ENCODE measurements at regions not wholly inside any gene's neighbourhood (a gene's known extent, or its start where the extent isn't known, plus 50 kb on each side); places are given as distances from the start of the nearest gene placed in this dataset.
"Not testable (repeated sequence)": the region's sequence is repeated elsewhere in the genome, so short reads cannot be mapped to it uniquely, and the experiment has no call there.

DNA sequence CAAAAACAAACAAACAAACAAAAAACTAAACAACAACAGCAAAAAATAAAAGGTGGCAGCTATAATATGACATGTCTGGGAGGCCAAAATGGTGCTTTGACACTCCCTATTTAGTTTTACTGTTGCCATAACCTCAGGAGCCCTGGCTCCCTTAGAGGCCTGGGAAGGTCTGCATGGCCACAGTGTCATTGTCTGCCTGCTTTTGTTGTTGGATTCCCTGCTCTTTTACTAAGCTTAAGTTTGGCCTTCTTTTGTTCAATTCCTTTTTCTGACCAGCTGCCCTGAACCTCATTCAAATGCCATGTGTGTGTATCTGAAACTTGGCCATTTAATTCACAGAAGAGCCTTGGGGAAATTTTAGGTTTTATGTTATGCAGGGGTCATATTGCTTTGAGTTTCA, 458.2 kb downstream of the TMEM232 start:
- H3K27ac Mint-ChIP-seq, result no peak overlapping the region

DNA sequence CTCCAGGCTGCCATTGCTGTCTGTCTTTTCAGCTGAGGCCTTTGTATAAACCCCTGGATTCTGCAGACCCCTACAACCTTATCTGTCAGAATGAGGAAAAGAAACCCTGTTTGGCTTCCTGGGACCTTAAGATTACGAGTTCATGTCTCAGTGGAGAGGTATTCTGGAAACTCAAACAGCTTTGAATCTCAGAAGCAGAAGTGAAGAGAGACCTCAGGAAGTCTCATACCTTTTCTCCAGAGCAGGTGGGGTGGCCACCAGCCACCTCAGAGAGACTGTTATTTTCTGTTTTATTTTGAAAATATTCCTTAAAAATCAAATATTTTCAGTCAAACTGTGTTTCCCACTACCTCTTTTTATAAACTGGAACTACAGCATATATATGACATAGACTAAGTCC, 457.5 kb downstream of the TMEM232 start:
- ATAC-seq (ENCODE audit: low read depth) (no peak), DNase-seq (ENCODE audit: low spot score in 2 of 2) (no peak)
- Mint-ChIP-seq H3K27ac (no peak overlapping the region), H3K4me1 (no peaks in the 10 kb centered on the region), H3K27me3 (peaks cover 2% of the 10 kb centered on the region), H3K4me3 (no peak overlapping the region), H3K36me3 (no peaks in the 10 kb centered on the region), H3K9me3 (no peaks in the 10 kb centered on the region)

More for the DNA sequence above, 458.2 kb downstream of the TMEM232 start:
- Mint-ChIP-seq H3K9me3 (no peaks in the 10 kb centered on the region), H3K4me1 (no peaks in the 10 kb centered on the region), H3K36me3 (no peaks in the 10 kb centered on the region), H3K4me3 (no peak overlapping the region), H3K27me3 (peaks cover 2% of the 10 kb centered on the region)
- no peak for DNase-seq (ENCODE audit: low spot score in 2 of 2)
- no peak for ATAC-seq (ENCODE audit: low read depth)

DNA sequence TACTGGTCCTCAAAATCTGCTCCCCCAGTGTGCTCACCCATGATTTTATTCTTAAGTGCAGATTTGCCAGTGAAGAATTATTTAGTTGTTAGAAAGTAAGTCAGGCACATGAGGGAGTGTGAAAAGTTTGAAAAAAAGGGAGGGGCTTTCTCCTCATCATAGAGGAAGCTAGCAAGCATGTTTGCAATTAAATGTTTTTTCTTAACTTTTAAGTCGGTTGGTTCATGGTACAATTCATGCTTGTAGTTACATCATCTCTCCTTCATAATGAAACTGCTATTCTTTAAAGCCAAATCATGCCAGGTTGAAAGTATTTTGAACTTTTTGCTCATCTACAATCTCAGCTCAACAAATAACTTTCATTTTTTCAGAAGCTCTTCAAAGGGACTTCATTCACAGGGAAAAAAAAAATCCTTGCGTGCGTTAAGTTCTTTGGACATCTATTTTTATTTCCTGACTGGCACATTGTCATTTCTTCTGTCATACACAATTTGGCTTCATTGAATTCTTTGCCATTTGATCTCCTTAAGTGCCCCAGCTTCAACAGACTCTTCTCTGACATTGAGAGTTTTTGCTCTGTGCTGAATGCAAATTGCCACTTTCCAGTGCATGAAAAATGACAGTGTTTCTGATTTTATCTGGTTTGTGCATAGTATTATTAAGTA, 456.9 kb downstream of the TMEM232 start:
- DNase-seq (ENCODE audit: low spot score in 2 of 2) (no peak), ATAC-seq (ENCODE audit: low read depth) (no peak)

DNA sequence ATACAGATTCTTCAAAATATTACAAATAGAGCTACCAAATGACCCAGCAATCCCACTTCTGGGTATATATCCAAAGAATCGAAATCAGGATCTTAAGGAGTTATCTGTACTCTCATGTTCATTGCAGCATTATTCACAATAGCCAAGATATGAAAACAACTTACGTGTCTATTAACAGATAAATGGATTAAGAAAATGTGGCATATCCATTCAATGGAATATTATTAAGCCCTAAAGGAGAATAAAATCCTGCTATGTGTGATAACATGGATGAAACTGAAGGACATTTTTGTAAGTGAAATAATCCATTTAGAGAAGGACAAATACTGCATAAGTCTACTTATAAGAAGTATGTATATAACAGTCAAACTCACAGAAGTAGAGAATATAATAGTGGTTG, 450.6 kb downstream of the TMEM232 start:
- Mint-ChIP-seq H3K27ac (no peak overlapping the region), H3K4me1 (no peaks in the 10 kb centered on the region), H3K9me3 (peaks cover 10% of the 10 kb centered on the region), H3K4me3 (no peak overlapping the region), H3K27me3 (no peaks in the 10 kb centered on the region), H3K36me3 (no peaks in the 10 kb centered on the region)
- DNase-seq (ENCODE audit: low spot score in 2 of 2) (no peak), ATAC-seq (ENCODE audit: low read depth) (no peak)

More for the DNA sequence above, 456.9 kb downstream of the TMEM232 start:
- Mint-ChIP-seq H3K4me1 (no peaks in the 10 kb centered on the region), H3K27me3 (peaks cover 2% of the 10 kb centered on the region), H3K9me3 (no peaks in the 10 kb centered on the region), H3K27ac (no peak overlapping the region), H3K36me3 (no peaks in the 10 kb centered on the region), H3K4me3 (no peak overlapping the region)

DNA sequence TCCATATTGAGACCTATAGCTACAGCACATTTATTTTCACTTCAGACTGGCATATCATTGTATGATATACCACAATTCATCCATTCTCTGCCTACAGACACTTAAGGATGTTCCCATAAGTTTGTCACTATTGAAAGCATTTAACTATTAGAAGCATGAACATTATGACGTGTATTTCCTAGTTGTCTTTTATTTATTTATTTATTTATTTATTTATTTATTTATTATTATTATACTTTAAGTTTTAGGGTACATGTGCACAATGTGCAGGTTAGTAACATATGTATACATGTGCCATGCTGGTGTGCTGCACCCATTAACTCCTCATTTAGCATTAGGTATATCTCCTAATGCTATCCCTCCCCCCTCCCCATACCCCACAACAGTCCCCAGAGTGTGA, 448.0 kb downstream of the TMEM232 start:
- peaks cover 15% of the 10 kb centered on the region for H3K9me3 Mint-ChIP-seq
- not testable (repeated sequence) for DNase-seq (ENCODE audit: low spot score in 2 of 2); H3K4me3 Mint-ChIP-seq; ATAC-seq (ENCODE audit: low read depth); H3K27me3 Mint-ChIP-seq; H3K27ac Mint-ChIP-seq; H3K36me3 Mint-ChIP-seq; H3K4me1 Mint-ChIP-seq

DNA sequence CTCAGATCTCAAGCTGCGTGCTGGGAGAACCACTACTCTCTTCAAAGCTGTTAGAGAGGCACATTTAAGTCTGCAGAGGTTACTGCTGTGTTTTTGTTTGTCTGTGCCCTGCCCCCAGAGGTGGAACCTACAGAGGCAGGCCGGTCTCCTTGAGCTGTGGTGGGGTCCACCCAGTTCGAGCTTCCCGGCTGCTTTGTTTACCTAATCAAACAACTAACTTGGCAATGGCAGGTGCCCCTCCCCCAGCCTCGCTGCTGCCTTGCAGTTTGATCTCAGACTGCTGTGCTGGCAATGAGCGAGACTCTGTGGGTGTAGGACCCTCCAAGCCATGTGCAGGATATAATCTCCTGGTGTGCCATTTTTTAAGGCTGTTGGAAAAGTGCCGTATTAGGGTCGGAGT, 442.4 kb downstream of the TMEM232 start:
- not testable (repeated sequence) for ATAC-seq (ENCODE audit: low read depth); H3K27me3 Mint-ChIP-seq; H3K4me3 Mint-ChIP-seq; DNase-seq (ENCODE audit: low spot score in 2 of 2); H3K4me1 Mint-ChIP-seq; H3K9me3 Mint-ChIP-seq; H3K36me3 Mint-ChIP-seq; H3K27ac Mint-ChIP-seq

DNA sequence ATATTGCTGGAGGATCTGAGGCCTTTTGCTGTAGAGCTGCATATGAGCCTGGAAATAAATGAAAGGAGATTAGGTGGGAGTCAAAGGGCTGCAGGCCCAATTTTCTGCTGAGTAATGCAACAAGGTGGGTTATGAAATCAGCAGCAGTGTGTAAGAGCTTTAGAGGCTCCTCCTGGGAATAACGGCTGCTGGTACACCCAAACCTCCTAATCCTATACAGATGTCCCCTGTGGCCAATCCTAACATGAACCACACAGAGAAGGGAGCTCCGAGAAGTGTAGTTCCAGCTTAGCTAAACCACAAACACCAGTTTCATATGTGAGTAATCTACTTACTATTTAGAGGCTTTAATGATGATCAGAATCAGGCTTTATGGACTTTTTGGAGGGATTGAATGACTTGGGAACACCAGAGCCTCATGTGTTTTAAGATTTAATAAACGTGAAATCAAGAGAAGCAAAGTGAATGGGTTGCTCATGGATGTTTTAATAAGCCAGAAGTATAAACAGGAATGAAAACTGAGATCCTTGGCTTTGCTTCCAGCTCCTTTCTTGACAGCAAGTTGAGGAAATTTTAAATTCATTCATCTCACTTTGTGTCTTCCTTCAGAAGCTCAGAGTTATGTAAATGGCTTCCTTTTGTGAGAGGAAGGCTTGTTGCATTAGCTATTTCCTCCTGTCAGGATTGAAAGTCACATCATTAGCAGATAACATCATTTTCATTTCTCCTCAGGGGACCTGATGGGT, 437.5 kb downstream of the TMEM232 start:
- H3K27me3 Mint-ChIP-seq, result peaks cover 1% of the 10 kb centered on the region
- peaks cover 2% of the 10 kb centered on the region for H3K9me3 Mint-ChIP-seq
- H3K4me3 Mint-ChIP-seq, result no peak overlapping the region
- DNase-seq (ENCODE audit: low spot score in 2 of 2), result no peak
- no peaks in the 10 kb centered on the region for H3K4me1 Mint-ChIP-seq
- H3K27ac Mint-ChIP-seq, result no peak overlapping the region
- no peak for ATAC-seq (ENCODE audit: low read depth)
- no peaks in the 10 kb centered on the region for H3K36me3 Mint-ChIP-seq

DNA sequence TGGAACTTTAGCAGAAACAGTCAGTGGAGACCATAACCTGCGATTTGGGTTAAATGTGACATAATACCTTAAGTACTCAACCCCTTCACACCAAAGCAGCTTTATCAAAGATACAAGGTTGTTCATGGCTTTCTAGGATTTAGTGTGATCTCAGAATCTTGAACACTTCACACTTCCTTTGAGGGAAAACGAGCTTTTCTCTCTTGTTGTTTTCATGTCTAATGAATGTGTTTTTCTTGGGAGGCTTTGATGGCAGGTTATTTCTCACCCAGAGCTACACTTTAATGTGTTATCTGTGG, 437.0 kb downstream of the TMEM232 start:
- Mint-ChIP-seq H3K4me1 (no peaks in the 10 kb centered on the region), H3K4me3 (no peak overlapping the region), H3K27me3 (peaks cover 1% of the 10 kb centered on the region), H3K27ac (no peak overlapping the region), H3K36me3 (no peaks in the 10 kb centered on the region), H3K9me3 (peaks cover 2% of the 10 kb centered on the region)
- DNase-seq (ENCODE audit: low spot score in 2 of 2) (no peak), ATAC-seq (ENCODE audit: low read depth) (no peak)

DNA sequence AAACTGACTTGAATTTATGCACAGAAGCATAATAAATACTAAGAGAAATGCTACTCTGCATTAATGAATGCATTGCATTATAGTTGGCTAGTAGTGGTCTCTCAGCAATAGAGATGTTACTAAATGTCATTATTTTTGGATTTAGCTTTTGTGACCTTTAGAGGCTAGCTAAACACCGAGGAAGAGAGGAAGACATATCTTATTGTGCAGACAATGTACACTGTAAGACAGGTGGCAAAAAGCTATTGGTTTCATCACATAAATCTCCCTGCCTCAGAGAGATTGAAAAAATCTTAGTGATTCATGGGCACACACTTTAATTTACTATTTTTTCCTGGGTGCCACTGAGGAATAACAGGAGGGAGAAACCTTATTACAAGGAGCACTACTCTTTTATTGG, 435.9 kb downstream of the TMEM232 start:
- H3K4me3 Mint-ChIP-seq, result no peak overlapping the region
- H3K27ac Mint-ChIP-seq, result no peak overlapping the region
- H3K4me1 Mint-ChIP-seq, result no peaks in the 10 kb centered on the region
- H3K9me3 Mint-ChIP-seq, result no peaks in the 10 kb centered on the region
- DNase-seq (ENCODE audit: low spot score in 2 of 2) (no peak), ATAC-seq (ENCODE audit: low read depth) (no peak)
- peaks cover 1% of the 10 kb centered on the region for H3K27me3 Mint-ChIP-seq
- no peaks in the 10 kb centered on the region for H3K36me3 Mint-ChIP-seq

DNA sequence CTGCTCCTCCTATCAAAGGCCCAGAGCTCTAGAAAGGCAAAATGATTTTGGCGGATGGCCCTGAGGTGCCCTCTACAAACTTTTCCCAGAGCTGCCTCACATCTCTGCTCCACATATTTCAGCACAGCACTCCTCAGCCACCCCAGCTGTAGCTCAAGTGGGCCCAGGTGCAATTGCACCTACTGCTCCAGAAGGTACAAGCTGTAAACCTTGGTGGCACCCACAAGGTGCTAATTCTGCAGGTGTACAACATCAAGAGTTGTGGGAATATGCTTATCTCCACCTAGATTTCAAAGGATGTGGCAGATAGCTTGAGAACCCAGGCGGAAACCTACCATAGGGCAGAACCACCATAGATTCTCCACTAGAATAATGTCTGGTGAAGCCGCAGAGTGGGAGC, 432.2 kb downstream of the TMEM232 start:
- no peak for DNase-seq (ENCODE audit: low spot score in 2 of 2)
- Mint-ChIP-seq H3K36me3 (no peaks in the 10 kb centered on the region), H3K4me3 (no peak overlapping the region), H3K27ac (no peak overlapping the region), H3K4me1 (no peaks in the 10 kb centered on the region), H3K27me3 (peaks cover 1% of the 10 kb centered on the region), H3K9me3 (no peaks in the 10 kb centered on the region)
- no peak for ATAC-seq (ENCODE audit: low read depth)

DNA sequence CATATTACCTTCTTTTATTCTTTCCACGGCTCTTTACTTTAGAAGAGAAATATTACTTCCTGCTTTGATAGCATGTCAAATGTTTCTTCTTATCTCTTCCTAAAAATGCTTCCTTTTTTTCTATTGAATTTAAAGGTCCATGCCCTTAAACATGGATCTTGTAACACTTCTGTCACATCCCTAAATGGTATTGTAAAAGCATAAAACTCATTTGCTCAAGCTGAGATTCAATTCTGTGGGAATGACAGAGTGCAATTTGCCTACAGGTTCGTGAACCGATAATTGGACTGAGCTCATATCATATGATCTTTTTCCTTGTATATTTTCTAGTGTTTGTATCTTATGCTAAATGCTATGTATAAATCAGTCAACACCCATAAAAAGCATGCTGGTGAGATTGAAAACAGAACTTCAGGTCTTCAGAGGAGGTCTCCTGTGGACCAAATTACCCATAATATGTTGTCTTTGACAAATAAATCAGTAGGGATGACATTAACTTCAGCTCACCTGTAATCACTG, 429.3 kb downstream of the TMEM232 start:
- Mint-ChIP-seq H3K27me3 (no peaks in the 10 kb centered on the region), H3K9me3 (peaks cover 5% of the 10 kb centered on the region), H3K4me1 (no peaks in the 10 kb centered on the region), H3K36me3 (no peaks in the 10 kb centered on the region), H3K4me3 (no peak overlapping the region), H3K27ac (no peak overlapping the region)
- ATAC-seq (ENCODE audit: low read depth) (no peak), DNase-seq (ENCODE audit: low spot score in 2 of 2) (no peak)

DNA sequence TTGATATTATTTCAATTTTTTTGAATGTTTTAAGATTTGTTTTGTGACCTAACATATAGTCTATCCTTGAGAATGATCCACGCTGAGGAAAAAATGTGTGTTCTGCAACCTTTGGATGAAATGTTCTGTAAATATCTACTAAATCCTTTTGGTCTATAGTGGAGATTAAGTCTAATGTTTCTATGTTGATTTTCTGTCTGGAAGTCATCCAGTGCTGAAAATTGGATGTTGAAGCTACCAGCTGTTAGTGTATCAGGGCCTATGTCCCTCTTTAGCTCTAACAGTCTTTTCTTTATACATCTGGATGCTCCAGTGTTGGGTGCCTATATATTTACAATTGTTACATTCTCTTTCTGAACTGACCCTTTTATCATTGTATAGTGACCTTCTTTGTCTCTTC, 422.3 kb downstream of the TMEM232 start:
- H3K27ac Mint-ChIP-seq, result no peak overlapping the region
- ATAC-seq (ENCODE audit: low read depth) (no peak), DNase-seq (ENCODE audit: low spot score in 2 of 2) (no peak)
- no peaks in the 10 kb centered on the region for H3K4me1 Mint-ChIP-seq
- no peaks in the 10 kb centered on the region for H3K27me3 Mint-ChIP-seq
- peaks cover 13% of the 10 kb centered on the region for H3K9me3 Mint-ChIP-seq
- no peaks in the 10 kb centered on the region for H3K36me3 Mint-ChIP-seq
- no peak overlapping the region for H3K4me3 Mint-ChIP-seq

DNA sequence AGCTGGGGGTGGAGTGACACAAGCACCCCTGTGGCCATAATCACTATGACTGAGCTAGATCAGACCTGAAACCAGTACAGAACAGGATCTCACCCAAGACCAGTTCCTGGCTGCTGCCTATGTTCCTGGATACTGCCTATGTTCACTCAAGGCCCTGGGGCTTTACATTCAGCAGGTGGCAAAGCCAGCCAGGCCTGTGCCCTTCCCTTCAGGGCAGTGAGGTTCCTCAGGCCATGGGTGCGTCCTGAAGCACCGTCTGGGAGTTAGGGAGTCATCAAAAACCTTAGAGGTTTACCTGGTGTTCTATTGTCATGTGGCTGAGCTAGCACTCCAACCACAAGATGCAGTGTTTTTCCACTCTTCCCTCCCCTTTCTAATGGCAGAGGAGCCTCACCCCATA, 419.8 kb downstream of the TMEM232 start:
- DNase-seq (ENCODE audit: low spot score in 2 of 2), result no peak
- Mint-ChIP-seq H3K36me3 (peaks cover 2% of the 10 kb centered on the region), H3K9me3 (peaks cover 15% of the 10 kb centered on the region), H3K27me3 (peaks cover 1% of the 10 kb centered on the region), H3K27ac (no peak overlapping the region), H3K4me1 (no peaks in the 10 kb centered on the region), H3K4me3 (no peak overlapping the region)
- ATAC-seq (ENCODE audit: low read depth), result no peak

DNA sequence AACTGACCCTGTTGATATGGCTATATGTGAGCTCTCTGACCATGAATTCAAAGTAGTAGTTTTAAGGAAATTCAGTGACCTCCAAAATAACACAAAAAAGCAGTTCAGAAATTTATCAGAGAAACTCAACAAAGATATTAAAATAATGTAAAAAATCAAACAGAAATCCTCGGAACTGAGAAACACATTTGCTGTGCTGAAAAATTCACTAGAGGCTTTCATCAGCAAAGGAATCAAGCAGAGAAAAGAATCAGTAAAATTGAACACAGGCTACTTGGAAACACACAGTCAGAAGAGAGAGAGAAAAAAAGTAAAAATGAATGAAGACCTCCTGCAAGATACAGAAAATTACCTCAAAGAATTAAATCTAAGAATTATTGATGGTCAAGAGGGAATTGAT, 417.2 kb downstream of the TMEM232 start:
- Mint-ChIP-seq H3K4me3 (no peak overlapping the region), H3K9me3 (peaks cover 16% of the 10 kb centered on the region), H3K27ac (no peak overlapping the region), H3K36me3 (peaks cover 2% of the 10 kb centered on the region), H3K27me3 (peaks cover 1% of the 10 kb centered on the region), H3K4me1 (no peaks in the 10 kb centered on the region)
- ATAC-seq (ENCODE audit: low read depth) (no peak), DNase-seq (ENCODE audit: low spot score in 2 of 2) (no peak)

DNA sequence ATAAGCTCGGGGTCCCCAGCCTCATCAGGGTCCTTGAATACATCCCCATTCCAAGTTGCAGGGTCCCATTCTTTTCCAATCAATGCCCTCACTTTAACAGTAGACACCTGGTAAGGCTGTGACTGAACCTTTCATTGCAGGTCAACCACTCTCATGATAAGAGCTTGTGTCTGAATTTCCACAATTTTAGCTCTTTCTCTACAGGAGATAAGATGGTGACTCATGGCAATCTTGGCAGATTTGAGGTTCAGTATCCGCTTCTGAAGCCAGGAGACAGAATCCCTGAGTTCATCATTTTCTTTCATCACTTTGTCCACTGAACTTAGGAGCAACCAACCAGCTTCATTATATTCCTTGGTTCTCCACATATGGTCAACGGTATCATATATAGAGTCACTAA, 409.9 kb downstream of the TMEM232 start:
- not testable (repeated sequence) for ATAC-seq (ENCODE audit: low read depth); H3K27me3 Mint-ChIP-seq; H3K36me3 Mint-ChIP-seq; H3K9me3 Mint-ChIP-seq; DNase-seq (ENCODE audit: low spot score in 2 of 2); H3K4me3 Mint-ChIP-seq; H3K27ac Mint-ChIP-seq; H3K4me1 Mint-ChIP-seq

Data from memory B cell (primary cell).